HG03135 (cell line): ENCODE measurements at regions not wholly inside any gene's neighbourhood (a gene's known extent, or its start where the extent isn't known, plus 50 kb on each side); places are given as distances from the start of the nearest gene placed in this dataset.

Experiments used
- ATAC-seq: cut with Tn5 transposase; IDR thresholded peaks from one replicate; pipeline ENCODE4 v1.9.1; 2021; ENCODE audit warnings: mild to moderate bottlenecking, moderate library complexity; ENCODE audit not compliant: unreplicated experiment

- ATAC-seq, result no peak
These were observed 1276.3 kb upstream of the AUTS2 start for GRCh38 chr7:68321776-68322496.

- ATAC-seq, result no peak
These were observed 1273.7 kb upstream of the AUTS2 start for GRCh38 chr7:68324621-68325020.

DNA sequence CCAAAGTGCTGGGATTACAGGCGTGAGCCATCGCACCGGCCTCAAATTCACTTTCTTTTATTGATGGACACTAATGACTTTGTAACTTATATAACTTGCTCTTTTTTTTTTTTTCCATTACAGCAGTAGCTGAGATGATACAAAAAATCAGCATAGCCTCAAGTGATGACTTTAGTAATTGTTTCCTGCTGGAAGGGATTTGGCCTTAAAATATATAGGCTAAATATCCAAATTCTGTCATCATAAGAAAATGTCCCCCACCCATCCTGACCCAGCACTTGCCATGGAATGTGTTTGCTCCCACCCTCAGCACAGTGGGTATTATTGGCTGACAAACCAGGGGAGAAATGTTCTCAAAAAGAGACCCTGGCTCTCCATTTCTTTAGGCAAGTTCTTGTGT is 1264.1 kb upstream of the AUTS2 start:
- no peak for ATAC-seq

- ATAC-seq, result no peak
These were observed 1263.5 kb upstream of the AUTS2 start for GRCh38 chr7:68334636-68335272.

- ATAC-seq, result no peak
These were observed 1261.7 kb upstream of the AUTS2 start for GRCh38 chr7:68336594-68336993.

DNA sequence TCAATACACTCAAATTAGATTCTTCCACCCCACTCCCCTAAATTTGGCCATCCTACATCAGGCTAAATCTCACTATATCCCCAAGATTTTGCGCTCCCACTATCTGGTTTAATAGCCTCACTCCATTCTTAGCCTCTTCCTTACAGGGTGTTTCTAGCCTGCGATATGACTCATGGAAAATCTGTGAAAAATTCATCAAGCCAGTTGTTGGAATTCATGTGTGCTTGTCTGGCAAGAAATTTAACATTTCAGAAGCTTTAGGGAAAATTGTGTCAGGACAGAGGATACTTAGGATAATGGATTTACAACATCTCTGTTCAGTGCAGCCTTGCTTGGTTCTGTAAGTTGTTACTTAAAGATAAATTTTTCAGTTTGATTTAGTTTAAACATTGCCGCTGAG is 1249.9 kb upstream of the AUTS2 start:
- ATAC-seq, result no peak

DNA sequence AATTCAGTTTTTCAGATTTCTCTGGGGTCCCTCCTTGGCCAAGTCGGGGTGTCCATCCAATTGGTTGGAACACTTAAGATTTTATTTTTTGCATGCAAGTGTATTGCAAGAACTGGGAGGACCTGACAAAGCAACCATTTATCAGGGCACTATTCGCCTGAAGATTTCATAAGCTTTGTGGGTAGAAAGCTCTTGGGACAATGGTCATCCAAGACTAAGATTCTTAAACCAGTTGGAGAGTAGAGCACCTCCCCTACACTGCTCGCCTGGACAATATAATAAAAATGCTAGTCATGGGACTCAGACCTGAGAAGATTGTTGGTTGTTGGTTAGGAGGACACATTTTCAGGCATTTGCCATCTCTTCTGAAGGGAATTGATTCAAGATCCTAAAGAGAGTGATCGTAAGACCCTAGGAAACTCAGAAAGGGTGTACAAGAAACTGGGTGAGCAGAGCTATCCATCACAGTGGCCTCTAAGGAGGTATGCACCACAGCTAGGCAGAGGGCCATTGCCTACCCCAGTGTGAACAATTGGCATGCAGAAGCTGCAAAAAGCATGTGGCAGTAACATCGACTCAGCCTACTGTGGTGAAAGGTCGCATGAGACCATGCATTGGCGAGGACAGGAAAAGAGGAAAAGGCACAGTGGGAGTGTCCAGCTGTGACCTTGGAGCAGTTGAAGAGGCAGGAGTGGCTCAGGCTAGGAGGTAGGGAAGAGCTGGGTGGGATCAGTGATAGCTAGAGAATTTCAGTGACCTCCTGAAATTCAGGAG is 1235.3 kb upstream of the AUTS2 start:
- no peak for ATAC-seq

DNA sequence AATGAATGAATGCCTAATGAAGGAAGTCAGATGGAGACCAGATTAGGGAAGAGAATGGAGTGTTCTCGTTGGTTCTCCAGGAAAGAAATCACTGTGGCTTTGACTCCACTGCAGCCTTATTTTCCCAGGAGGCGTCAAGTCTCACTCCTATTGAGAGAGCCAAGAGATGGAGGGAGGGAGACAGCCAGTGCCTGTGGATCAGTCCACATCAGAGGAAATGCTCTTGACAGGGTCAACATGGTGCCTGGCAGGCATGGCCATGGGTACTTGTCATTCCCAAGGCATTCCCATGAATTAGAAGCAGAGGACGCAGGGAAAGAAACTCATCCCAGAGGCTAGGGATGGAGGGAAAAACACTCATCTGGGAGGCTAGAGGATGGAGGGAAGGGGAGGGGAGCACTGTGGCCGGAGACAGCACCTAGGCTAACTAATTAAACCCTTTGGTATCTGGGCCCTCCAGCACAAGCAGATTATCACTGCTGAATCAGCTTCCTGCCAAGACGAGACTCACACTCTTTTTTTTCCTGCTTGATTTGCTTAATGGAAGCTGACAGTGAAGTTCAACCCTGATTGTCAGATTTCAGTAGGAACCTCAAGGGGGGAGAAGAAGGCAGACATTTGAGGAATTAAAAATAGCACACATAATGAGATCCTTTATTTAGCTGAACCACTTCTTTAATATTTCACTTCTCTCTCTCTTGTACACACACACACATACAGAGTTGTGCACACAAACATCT is 1233.2 kb upstream of the AUTS2 start:
- ATAC-seq, result no peak

GRCh38 chr7:68371985-68372384 is 1226.3 kb upstream of the AUTS2 start:
- no peak for ATAC-seq

- ATAC-seq, result no peak
These were observed 1222.1 kb upstream of the AUTS2 start for GRCh38 chr7:68376131-68376661.

DNA sequence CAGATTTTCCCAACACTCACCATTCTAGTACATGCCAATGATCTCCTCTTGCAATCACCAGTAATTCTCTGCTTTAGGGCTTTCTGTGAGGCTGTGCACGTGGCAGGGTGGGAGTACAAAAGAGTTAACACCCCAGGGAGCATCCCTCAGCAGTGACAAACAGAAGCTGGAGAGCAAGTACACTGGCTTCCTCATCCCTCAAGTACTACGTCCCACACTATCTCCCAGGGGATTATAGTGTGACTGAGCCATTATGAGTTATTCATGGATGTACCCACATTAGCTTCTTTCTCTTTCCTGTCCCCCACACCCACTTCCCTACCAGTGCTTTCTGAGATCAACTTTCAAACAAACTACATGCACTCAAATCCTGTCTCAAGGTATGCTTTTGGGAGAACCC is 1216.5 kb upstream of the AUTS2 start:
- ATAC-seq, result no peak

- ATAC-seq, result no peak
These were observed 1213.7 kb upstream of the AUTS2 start for GRCh38 chr7:68384581-68384980.

DNA sequence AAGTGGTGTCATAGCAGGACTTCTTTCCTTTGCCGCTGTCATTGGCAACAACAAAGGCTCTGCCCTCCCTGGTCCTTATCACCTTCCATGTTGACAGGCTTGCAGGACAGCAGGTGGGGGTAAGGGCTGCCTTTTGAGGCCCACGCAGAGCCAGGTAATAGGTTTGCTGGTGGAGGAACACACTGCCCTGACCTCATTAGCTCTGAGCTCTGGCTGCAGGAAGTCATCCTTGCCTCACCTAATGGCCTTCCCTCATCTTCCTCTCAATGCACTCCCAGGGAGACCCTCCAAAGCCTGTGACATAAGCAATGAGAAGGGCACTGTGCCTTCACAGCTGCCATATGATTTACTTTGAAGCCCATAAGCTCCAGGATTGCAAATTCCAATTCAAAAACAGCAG is 1205.2 kb upstream of the AUTS2 start:
- no peak for ATAC-seq

- ATAC-seq, result no peak
These were observed 1204.1 kb upstream of the AUTS2 start for GRCh38 chr7:68394131-68394530.

GRCh38 chr7:68399991-68400590 is 1198.2 kb upstream of the AUTS2 start:
- ATAC-seq, result no peak

DNA sequence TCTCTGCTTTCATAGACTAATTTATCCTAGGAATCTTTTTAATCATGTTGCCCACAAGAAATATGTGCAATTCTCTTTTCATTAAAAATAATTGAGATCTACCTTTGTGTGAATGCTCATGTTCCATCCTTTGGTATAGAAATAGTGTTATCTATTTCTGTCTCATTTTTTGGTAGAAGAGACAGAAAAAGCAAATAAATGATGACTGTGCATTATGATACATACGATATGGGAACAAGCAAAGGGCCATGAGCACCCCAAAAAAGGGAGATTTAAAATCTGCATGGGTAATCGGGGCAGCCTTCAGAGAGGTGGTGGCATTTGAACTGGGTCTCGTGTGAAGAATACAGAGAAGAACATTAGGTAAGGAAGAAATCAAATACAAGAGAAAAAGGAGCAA is 1197.5 kb upstream of the AUTS2 start:
- ATAC-seq, result no peak

- no peak for ATAC-seq
These were observed 1197.0 kb upstream of the AUTS2 start for GRCh38 chr7:68401313-68401712.

- no peak for ATAC-seq
These were observed 1191.8 kb upstream of the AUTS2 start for GRCh38 chr7:68406480-68406879.

GRCh38 chr7:68407460-68407859 is 1190.8 kb upstream of the AUTS2 start:
- no peak for ATAC-seq

- ATAC-seq, result no peak
These were observed 1189.4 kb upstream of the AUTS2 start for GRCh38 chr7:68408873-68409272.

DNA sequence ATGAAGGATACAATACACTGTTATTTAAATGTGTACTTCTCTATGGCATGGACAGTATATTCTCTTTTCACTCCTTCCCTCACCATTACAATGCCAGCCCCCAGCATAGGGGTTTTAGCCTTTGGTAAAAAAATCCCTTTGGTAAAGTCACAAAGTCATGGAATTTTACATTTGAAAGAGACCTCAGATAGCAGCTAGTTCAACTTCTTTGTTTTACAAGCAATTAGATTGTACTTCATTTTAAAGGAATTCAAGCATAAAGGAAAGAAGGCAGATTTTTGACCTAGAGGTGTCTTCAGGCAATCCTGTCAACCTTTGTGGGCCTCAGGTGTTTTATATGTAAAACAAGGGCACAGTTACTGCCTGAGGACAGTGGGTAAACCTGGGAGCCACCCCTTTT is 1188.4 kb upstream of the AUTS2 start:
- no peak for ATAC-seq
